ENCODE measurements at regions not wholly inside any gene's neighbourhood (a gene's known extent, or its start where the extent isn't known, plus 50 kb on each side); places are given as distances from the start of the nearest gene placed in this dataset.

DNA sequence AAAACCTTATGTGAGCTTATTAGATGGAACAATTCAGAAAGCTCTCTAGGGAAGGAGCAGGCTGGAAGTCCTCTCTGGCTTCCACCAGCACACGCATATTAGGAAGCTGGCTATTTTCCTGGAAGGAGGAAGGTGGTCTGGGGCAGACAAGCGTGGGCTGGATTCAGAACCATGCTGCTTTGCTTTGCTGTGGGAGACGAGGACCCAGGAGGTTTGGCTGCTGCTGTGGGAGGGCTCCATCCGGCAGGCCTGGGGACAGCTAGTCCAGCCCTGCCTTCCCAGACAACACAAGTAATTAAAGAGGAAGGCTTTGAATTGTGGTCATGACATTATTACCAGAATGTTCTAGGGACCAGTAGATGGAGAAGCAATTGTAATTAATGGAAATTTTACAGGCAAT is 238.8 kb upstream of the MYT1L start:
- no peak for TF ChIP-seq POLR2A (IDR thresholded peaks at IDR 0.05)
- TF ChIP-seq, protein P1, sequence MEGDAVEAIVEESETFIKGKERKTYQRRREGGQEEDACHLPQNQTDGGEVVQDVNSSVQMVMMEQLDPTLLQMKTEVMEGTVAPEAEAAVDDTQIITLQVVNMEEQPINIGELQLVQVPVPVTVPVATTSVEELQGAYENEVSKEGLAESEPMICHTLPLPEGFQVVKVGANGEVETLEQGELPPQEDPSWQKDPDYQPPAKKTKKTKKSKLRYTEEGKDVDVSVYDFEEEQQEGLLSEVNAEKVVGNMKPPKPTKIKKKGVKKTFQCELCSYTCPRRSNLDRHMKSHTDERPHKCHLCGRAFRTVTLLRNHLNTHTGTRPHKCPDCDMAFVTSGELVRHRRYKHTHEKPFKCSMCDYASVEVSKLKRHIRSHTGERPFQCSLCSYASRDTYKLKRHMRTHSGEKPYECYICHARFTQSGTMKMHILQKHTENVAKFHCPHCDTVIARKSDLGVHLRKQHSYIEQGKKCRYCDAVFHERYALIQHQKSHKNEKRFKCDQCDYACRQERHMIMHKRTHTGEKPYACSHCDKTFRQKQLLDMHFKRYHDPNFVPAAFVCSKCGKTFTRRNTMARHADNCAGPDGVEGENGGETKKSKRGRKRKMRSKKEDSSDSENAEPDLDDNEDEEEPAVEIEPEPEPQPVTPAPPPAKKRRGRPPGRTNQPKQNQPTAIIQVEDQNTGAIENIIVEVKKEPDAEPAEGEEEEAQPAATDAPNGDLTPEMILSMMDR (IDR thresholded peaks at IDR 0.05): no peak
- no peak overlapping the region for H3K4me3 ChIP-seq (ENCODE audit: low read depth, poor library complexity, severe bottlenecking)
- peak in 1 of 2 donors; percentile 65 for DNase-seq (ENCODE audit: low spot score in 2 of 2)
- WGBS, 2 donors: 59 to 70% methylated on average over 4 of the region's 4 CpGs
- intact Hi-C loops (cut with DNase I; ENCODE audit: low total_unique reads): no loop called here

DNA sequence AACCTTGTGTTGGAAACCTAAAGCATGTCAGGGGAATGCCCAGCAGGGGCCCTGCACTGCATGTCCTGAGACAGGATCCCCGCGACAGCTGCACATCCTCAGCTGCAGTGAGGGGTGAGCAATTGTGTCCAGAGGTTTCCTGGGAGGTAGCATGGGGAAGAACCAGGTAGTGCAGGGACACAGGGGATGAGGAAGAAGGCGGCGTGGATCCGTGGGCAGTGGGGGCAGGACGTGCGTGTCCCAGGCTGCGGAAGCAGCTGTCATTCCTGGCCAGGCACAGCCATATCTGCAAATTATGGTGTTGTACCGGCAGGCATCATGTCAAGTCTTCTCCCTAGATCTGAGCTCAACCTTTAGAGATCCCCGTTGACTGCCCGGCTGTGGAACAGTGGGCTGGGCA is 238.2 kb upstream of the MYT1L start:
- intact Hi-C loops (cut with DNase I; ENCODE audit: low total_unique reads): no loop called here
- DNase-seq (ENCODE audit: low spot score in 2 of 2): peak in 1 of 2 donors; percentile 53
- 86 to 89% methylated on average over 11 of the region's 11 CpGs for WGBS, 2 donors
- no peak for TF ChIP-seq POLR2A (IDR thresholded peaks at IDR 0.05)
- TF ChIP-seq, protein P1 (IDR thresholded peaks at IDR 0.05): no peak
- no peak overlapping the region for H3K4me3 ChIP-seq (ENCODE audit: low read depth, poor library complexity, severe bottlenecking)

- peak in 1 of 2 donors; percentile 70 for DNase-seq (ENCODE audit: low spot score in 2 of 2)
Measured at GRCh38 chr2:2568411-2568810, 237.3 kb upstream of the MYT1L start.

GRCh38 chr2:2567776-2568175 is 236.7 kb upstream of the MYT1L start:
- TF ChIP-seq POLR2A (IDR thresholded peaks at IDR 0.05): no peak
- TF ChIP-seq, protein P1 (IDR thresholded peaks at IDR 0.05): no peak
- DNase-seq (ENCODE audit: low spot score in 2 of 2): peak in 1 of 2 donors; percentile 63
- no peak overlapping the region for H3K4me3 ChIP-seq (ENCODE audit: low read depth, poor library complexity, severe bottlenecking)
- 67 to 77% methylated on average over 15 of the region's 15 CpGs for WGBS, 2 donors
- intact Hi-C loops (cut with DNase I; ENCODE audit: low total_unique reads): no loop called here

More at GRCh38 chr2:2568411-2568810, 237.3 kb upstream of the MYT1L start:
- no peak overlapping the region for H3K4me3 ChIP-seq (ENCODE audit: low read depth, poor library complexity, severe bottlenecking)
- WGBS, 2 donors: 93 to 94% methylated on average over 9 of the region's 9 CpGs
- intact Hi-C loops (cut with DNase I; ENCODE audit: low total_unique reads): no loop called here
- TF ChIP-seq POLR2A (IDR thresholded peaks at IDR 0.05): no peak
- TF ChIP-seq, protein P1 (IDR thresholded peaks at IDR 0.05): no peak

- 87 to 93% methylated on average over 26 of the region's 26 CpGs for WGBS, 2 donors
- intact Hi-C loops (cut with DNase I; ENCODE audit: low total_unique reads): no loop called here
- no peak overlapping the region for H3K4me3 ChIP-seq (ENCODE audit: low read depth, poor library complexity, severe bottlenecking)
- peak in 1 of 2 donors; percentile 74 for DNase-seq (ENCODE audit: low spot score in 2 of 2)
- TF ChIP-seq, protein P1 (IDR thresholded peaks at IDR 0.05): no peak
- TF ChIP-seq POLR2A (IDR thresholded peaks at IDR 0.05): no peak
Measured at GRCh38 chr2:2566396-2567323, 235.6 kb upstream of the MYT1L start.

Data from lower leg skin (tissue), 4 donors.